Trophoblast cell (in vitro differentiated cells and primary cell): ENCODE measurements at regions not wholly inside any gene's neighbourhood (a gene's known extent, or its start where the extent isn't known, plus 50 kb on each side); places are given as distances from the start of the nearest gene placed in this dataset.
"Not testable (repeated sequence)": the region's sequence is repeated elsewhere in the genome, so short reads cannot be mapped to it uniquely, and the experiment has no call there.

ENCODE experiments used
- DNase-seq, 2 donors: peaks; one replicate each; pipeline ENCODE4 v3.0.0-alpha.2; 2016
- H2AFZ ChIP-seq: 2 replicates; pipeline ENCODE4 v1.6.1; 2013; ENCODE audit warnings: low read length, moderate library complexity, mild to moderate bottlenecking; ENCODE audit not compliant: insufficient read depth, poor library complexity
- H2AK5ac ChIP-seq: 2 replicates; pipeline ENCODE4 v1.6.1; 2013; ENCODE audit warnings: mild to moderate bottlenecking, low read length
- H2BK120ac ChIP-seq: 2 replicates; pipeline ENCODE4 v1.6.1; 2013; ENCODE audit warnings: low read length, mild to moderate bottlenecking, moderate library complexity; ENCODE audit not compliant: insufficient read depth, poor library complexity
- H2BK12ac ChIP-seq: 2 replicates; pipeline ENCODE4 v1.6.1; 2013; ENCODE audit warnings: mild to moderate bottlenecking, low read length, moderate library complexity
- H2BK5ac ChIP-seq: 2 replicates; pipeline ENCODE4 v1.6.1; 2013; ENCODE audit warnings: low read length, low read depth, moderate library complexity, mild to moderate bottlenecking; ENCODE audit not compliant: poor library complexity
- H3K14ac ChIP-seq: 2 replicates; pipeline ENCODE4 v1.6.1; 2013; ENCODE audit warnings: mild to moderate bottlenecking, low read length
- H3K18ac ChIP-seq: 2 replicates; pipeline ENCODE4 v1.6.1; 2013; ENCODE audit warnings: mild to moderate bottlenecking, low read length
- H3K23ac ChIP-seq: 2 replicates; pipeline ENCODE4 v1.6.1; 2013; ENCODE audit warnings: low read length
- H3K27ac ChIP-seq: 2 replicates; pipeline ENCODE4 v1.5.1; 2013; ENCODE audit warnings: low read depth, mild to moderate bottlenecking, inconsistent platforms, low read length, moderate library complexity
- H3K27me3 ChIP-seq: 2 replicates; pipeline ENCODE4 v1.6.1; 2013; ENCODE audit warnings: inconsistent platforms, mild to moderate bottlenecking, low read length, moderate library complexity; ENCODE audit not compliant: insufficient read depth
- H3K36me3 ChIP-seq, 2 experiments: 1 replicate in 1 of 2; 2 replicates in 1 of 2; pipeline ENCODE4 v1.6.1; 2013; ENCODE audit warnings: low read length in 2 of 2, mild to moderate bottlenecking in 2 of 2, moderate library complexity in 1 of 2; ENCODE audit not compliant: insufficient read depth in 2 of 2, control insufficient read depth in 1 of 2
- H3K4ac ChIP-seq: 2 replicates; pipeline ENCODE4 v1.6.1; 2013; ENCODE audit warnings: low read depth, mild to moderate bottlenecking, low read length, moderate library complexity
- H3K4me1 ChIP-seq, 2 experiments: 1 replicate in 1 of 2; 2 replicates in 1 of 2; pipeline ENCODE4 v1.6.1; 2013; ENCODE audit warnings: low read length in 2 of 2, mild to moderate bottlenecking in 2 of 2, moderate library complexity in 1 of 2; ENCODE audit not compliant: insufficient read depth in 2 of 2, control insufficient read depth in 1 of 2
- H3K4me2 ChIP-seq: 2 replicates; pipeline ENCODE4 v1.6.1; 2013; ENCODE audit warnings: inconsistent platforms, mild to moderate bottlenecking, low read length, moderate library complexity
- H3K4me3 ChIP-seq: 2 replicates; pipeline ENCODE4 v1.5.1; 2013; ENCODE audit warnings: mild to moderate bottlenecking, low read depth, low read length, inconsistent platforms
- H3K79me1 ChIP-seq: one replicate; pipeline ENCODE4 v1.6.1; 2013; ENCODE audit warnings: low read length
- H3K79me2 ChIP-seq: 2 replicates; pipeline ENCODE4 v1.6.1; 2013; ENCODE audit warnings: low read length, mild to moderate bottlenecking; ENCODE audit not compliant: control insufficient read depth, insufficient read depth, poor library complexity
- H3K9ac ChIP-seq: 2 replicates; pipeline ENCODE4 v1.6.1; 2013; ENCODE audit warnings: mild to moderate bottlenecking, low read length
- H3K9me3 ChIP-seq: 2 replicates; pipeline ENCODE4 v1.6.1; 2013; ENCODE audit warnings: low read depth, mild to moderate bottlenecking, control low read depth, inconsistent platforms, low read length; ENCODE audit not compliant: insufficient read depth
- H4K12ac ChIP-seq: 2 replicates; pipeline ENCODE4 v1.6.1; 2013; ENCODE audit warnings: low read depth, mild to moderate bottlenecking, low read length, moderate library complexity
- H4K8ac ChIP-seq: 2 replicates; pipeline ENCODE4 v1.6.1; 2013; ENCODE audit warnings: low read depth, mild to moderate bottlenecking, low read length, moderate library complexity
- H4K91ac ChIP-seq: one replicate; pipeline ENCODE4 v1.6.1; 2013; ENCODE audit warnings: low read depth, mild to moderate bottlenecking, low read length, moderate library complexity
- WGBS: extraction: QIAGEN DNeasy Blood & Tissue Kit; methylation state at CpG from one replicate; pipeline ENCODE4 v1.1.7; 2013; ENCODE audit warnings: missing lambda C conversion rate; ENCODE audit not compliant: insufficient read length, insufficient coverage; ENCODE audit errors: extremely low coverage; 5-methylcytosine and 5-hydroxymethylcytosine counted together

DNA sequence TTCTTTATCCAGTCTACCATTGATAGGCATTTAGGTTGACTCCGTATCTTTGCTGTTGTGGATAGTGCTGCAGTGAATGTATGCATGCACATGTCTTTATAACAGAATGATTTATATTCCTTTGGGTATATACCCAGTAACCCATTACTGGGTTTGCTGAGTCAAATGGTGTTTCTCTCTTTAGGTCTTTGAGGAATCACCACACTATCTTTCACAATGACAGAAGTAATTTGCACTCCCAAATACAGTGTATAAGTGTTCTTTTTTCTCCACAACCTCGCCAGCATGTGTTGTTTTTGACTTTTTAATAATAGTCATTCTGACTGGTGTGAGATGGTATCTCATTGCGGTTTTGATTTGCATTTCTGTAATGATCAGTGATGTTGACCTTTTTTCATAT lies 271.3 kb downstream of the SV2B start:
- not testable (repeated sequence) for H3K36me3 ChIP-seq, H4K12ac ChIP-seq, H3K4me2 ChIP-seq, H2AK5ac ChIP-seq, H2AFZ ChIP-seq, H2BK5ac ChIP-seq, H2BK12ac ChIP-seq, H3K4me3 ChIP-seq, H3K27me3 ChIP-seq, H3K9ac ChIP-seq, DNase-seq, H3K18ac ChIP-seq, H3K14ac ChIP-seq, H3K79me2 ChIP-seq, H3K4ac ChIP-seq, H3K23ac ChIP-seq, H2BK120ac ChIP-seq, H4K8ac ChIP-seq, H3K27ac ChIP-seq, H3K4me1 ChIP-seq, H3K79me1 ChIP-seq, H4K91ac ChIP-seq, H3K9me3 ChIP-seq
- WGBS: no CpG with 5 or more reads among the region's 3 CpGs

DNA sequence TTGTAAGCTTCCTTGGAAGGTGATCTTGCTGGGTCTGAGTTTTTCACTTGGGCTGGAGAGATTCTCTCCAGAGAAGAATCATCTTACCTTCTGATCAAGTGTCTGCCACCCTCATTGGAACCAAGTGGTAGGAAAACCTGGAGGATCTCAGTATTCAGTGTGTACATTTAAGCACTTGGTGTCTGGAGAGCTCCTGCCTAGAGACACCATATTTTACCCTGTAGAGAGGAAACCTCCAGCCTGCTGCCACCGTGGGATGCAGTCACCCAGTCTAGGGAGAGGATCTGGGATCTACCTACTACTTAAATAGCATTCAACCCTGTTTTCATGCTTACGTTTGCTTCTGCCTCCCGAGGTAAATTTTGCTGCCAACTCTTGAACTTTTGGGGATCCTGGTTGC lies 274.3 kb downstream of the SV2B start:
- no peak overlapping the region for H2AK5ac ChIP-seq
- no peak overlapping the region for H4K8ac ChIP-seq
- no peak overlapping the region for H3K4me3 ChIP-seq
- H3K4ac ChIP-seq: no peak overlapping the region
- H3K27me3 ChIP-seq: no peaks in the 10 kb centered on the region
- no CpG with 5 or more reads among the region's 3 CpGs for WGBS
- no peak overlapping the region for H4K12ac ChIP-seq
- no peaks in the 10 kb centered on the region for H3K36me3 ChIP-seq
- no peak overlapping the region for H3K14ac ChIP-seq
- no peak overlapping the region for H2BK12ac ChIP-seq
- H2BK5ac ChIP-seq: no peak overlapping the region
- H3K27ac ChIP-seq: no peak overlapping the region
- no peak for DNase-seq
- no peak overlapping the region for H3K4me2 ChIP-seq
- no peak overlapping the region for H3K23ac ChIP-seq
- no peak overlapping the region for H3K9ac ChIP-seq
- H4K91ac ChIP-seq: no peak overlapping the region
- H3K18ac ChIP-seq: no peak overlapping the region
- no peaks in the 10 kb centered on the region for H3K79me2 ChIP-seq
- no peak overlapping the region for H2AFZ ChIP-seq
- H3K79me1 ChIP-seq: no peaks in the 10 kb centered on the region
- H2BK120ac ChIP-seq: no peak overlapping the region
- H3K9me3 ChIP-seq: peaks cover 7% of the 10 kb centered on the region
- no peaks in the 10 kb centered on the region for H3K4me1 ChIP-seq

DNA sequence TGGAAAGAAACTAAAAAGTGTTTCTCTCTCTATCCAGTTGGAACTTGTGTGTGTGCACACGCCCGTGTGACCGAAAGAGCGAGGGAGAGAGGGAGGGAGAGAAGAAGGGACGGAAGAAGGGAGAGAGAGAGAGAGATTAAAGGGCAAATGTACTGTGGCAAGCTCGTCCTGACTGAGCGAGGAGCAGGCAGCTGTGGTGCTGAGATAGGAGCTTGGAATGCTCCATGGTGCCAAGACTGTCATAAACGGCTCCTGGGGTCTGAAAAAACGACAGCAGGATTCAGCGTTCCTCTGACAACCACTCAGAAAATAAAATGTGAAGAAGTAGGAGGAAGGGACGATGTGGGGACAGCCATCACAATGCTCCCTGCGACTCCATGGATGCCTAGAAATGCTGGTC lies 276.0 kb downstream of the SV2B start:
- no peak overlapping the region for H3K18ac ChIP-seq
- H2AK5ac ChIP-seq: no peak overlapping the region
- H3K23ac ChIP-seq: no peak overlapping the region
- H4K91ac ChIP-seq: no peak overlapping the region
- H2AFZ ChIP-seq: no peak overlapping the region
- H3K36me3 ChIP-seq: no peaks in the 10 kb centered on the region
- H3K4me1 ChIP-seq: no peaks in the 10 kb centered on the region
- H4K8ac ChIP-seq: no peak overlapping the region
- H3K27me3 ChIP-seq: no peaks in the 10 kb centered on the region
- H3K4me2 ChIP-seq: no peak overlapping the region
- no peak overlapping the region for H3K4ac ChIP-seq
- H3K9me3 ChIP-seq: peaks cover 7% of the 10 kb centered on the region
- H3K79me2 ChIP-seq: no peaks in the 10 kb centered on the region
- H2BK12ac ChIP-seq: no peak overlapping the region
- WGBS: no CpG with 5 or more reads among the region's 12 CpGs
- DNase-seq: no peak
- H4K12ac ChIP-seq: no peak overlapping the region
- H3K14ac ChIP-seq: no peak overlapping the region
- H2BK5ac ChIP-seq: no peak overlapping the region
- no peak overlapping the region for H3K27ac ChIP-seq
- H3K4me3 ChIP-seq: no peak overlapping the region
- H3K9ac ChIP-seq: no peak overlapping the region
- H2BK120ac ChIP-seq: no peak overlapping the region
- H3K79me1 ChIP-seq: no peaks in the 10 kb centered on the region

DNA sequence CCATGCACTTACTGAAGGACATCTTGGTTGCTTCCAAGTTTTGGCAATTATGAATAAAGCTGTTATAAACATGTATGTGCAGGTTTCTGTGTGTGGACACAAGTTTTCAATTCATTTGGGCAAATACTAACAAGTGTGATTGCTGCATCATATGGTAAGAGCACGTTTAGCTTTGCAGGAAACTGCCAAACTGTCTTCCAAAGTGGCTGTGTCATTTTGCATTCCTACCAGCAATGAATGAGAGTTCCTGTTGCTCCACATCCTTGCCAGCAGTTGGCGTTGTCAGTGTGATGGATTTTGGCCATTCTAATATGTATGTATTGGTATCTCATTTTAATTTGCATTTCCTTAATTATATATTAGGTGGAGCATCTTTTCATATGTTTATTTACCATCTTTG lies 280.1 kb downstream of the SV2B start:
- WGBS: no CpG with 5 or more reads among the region's 2 CpGs
- no peak overlapping the region for H2BK120ac ChIP-seq
- no peak overlapping the region for H2BK5ac ChIP-seq
- H3K23ac ChIP-seq: no peak overlapping the region
- H4K91ac ChIP-seq: no peak overlapping the region
- no peak overlapping the region for H3K18ac ChIP-seq
- DNase-seq: no peak
- H3K27ac ChIP-seq: no peak overlapping the region
- no peak overlapping the region for H3K4me3 ChIP-seq
- no peaks in the 10 kb centered on the region for H3K36me3 ChIP-seq
- H4K8ac ChIP-seq: no peak overlapping the region
- H3K9me3 ChIP-seq: peaks cover 4% of the 10 kb centered on the region
- H3K9ac ChIP-seq: no peak overlapping the region
- no peaks in the 10 kb centered on the region for H3K79me2 ChIP-seq
- no peak overlapping the region for H2AFZ ChIP-seq
- H2BK12ac ChIP-seq: no peak overlapping the region
- H3K27me3 ChIP-seq: no peaks in the 10 kb centered on the region
- no peak overlapping the region for H3K4ac ChIP-seq
- no peak overlapping the region for H3K4me2 ChIP-seq
- no peak overlapping the region for H2AK5ac ChIP-seq
- no peak overlapping the region for H4K12ac ChIP-seq
- H3K79me1 ChIP-seq: no peaks in the 10 kb centered on the region
- no peaks in the 10 kb centered on the region for H3K4me1 ChIP-seq
- H3K14ac ChIP-seq: no peak overlapping the region
